Tibial artery (tissue), 4 donors: ENCODE measurements at regions not wholly inside any gene's neighbourhood (a gene's known extent, or its start where the extent isn't known, plus 50 kb on each side); places are given as distances from the start of the nearest gene placed in this dataset.

ENCODE experiments used
- DNase-seq, 2 donors: peaks; one replicate each; pipeline ENCODE4 v3.0.0-alpha.2; 2019
- H3K27ac ChIP-seq, 2 donors: fragments of 200-600 bp; sonication (generic) in 1 of 2; 1 replicate in 1 of 2; 2 replicates in 1 of 2; pipeline ENCODE4 v1.5.1; 2018 to 2019; ENCODE audit warnings: mild to moderate bottlenecking in 1 of 2
- H3K27me3 ChIP-seq, 2 donors: fragments of 200-600 bp; sonication (generic) in 1 of 2; one replicate each; pipeline versions ENCODE4 v1.5.1 to v1.6.0; 2016 to 2019
- H3K36me3 ChIP-seq, 3 donors: fragments of 200-600 bp; sonication (generic) in 2 of 3; one replicate each; pipeline ENCODE4 v1.5.1; 2016 to 2019; ENCODE audit warnings: mild to moderate bottlenecking in 2 of 3
- H3K4me1 ChIP-seq, 4 donors: fragments of 200-600 bp; sonication (generic) in 2 of 4; 1 replicate in 3 of 4; 2 replicates in 1 of 4; pipeline ENCODE4 v1.5.1; 2016 to 2019
- H3K4me3 ChIP-seq, 2 donors: fragments of 200-600 bp; sonication (generic) in 1 of 2; 1 replicate in 1 of 2; 2 replicates in 1 of 2; pipeline ENCODE4 v1.5.1; 2018 to 2019; ENCODE audit warnings: mild to moderate bottlenecking in 2 of 2
- H3K9me3 ChIP-seq, 3 donors: fragments of 200-600 bp; sonication (generic) in 1 of 3; one replicate each; pipeline ENCODE4 v1.5.1; 2016 to 2019
- CTCF ChIP-seq, 2 experiments: fragments of 200-600 bp in 1 of 2; fragments of 450-650 bp in 1 of 2; IDR thresholded peaks; one replicate each; pipeline ENCODE4 v1.5.1; 2017 to 2019; ENCODE audit warnings: antibody characterized with exemption in 2 of 2, mild to moderate bottlenecking in 1 of 2, moderate library complexity in 1 of 2
- intact Hi-C: fragments of 100-400 bp; cut with DNase I; formaldehyde crosslinking; loops from one replicate; pipeline ENCODE4 v1.15.0; 2023; ENCODE audit warnings: low total_unique reads

- no peak overlapping the region for H3K27ac ChIP-seq
- peaks cover 0 to 3% of the 10 kb centered on the region in 2 donors for H3K27me3 ChIP-seq
- no peak for TF ChIP-seq CTCF (IDR thresholded peaks at IDR 0.05)
- DNase-seq: no peak
- H3K36me3 ChIP-seq: no peaks in the 10 kb centered on the region
- intact Hi-C loops: no loop called here
- H3K4me3 ChIP-seq: no peak overlapping the region
- no peaks in the 10 kb centered on the region for H3K9me3 ChIP-seq
- no peaks in the 10 kb centered on the region for H3K4me1 ChIP-seq
Observed at GRCh38 chr3:193884652-193885051, 251.3 kb upstream of the HES1 start.

GRCh38 chr3:193885832-193886231, 250.1 kb upstream of the HES1 start:
- no peak for DNase-seq
- no peaks in the 10 kb centered on the region for H3K4me1 ChIP-seq
- no peaks in the 10 kb centered on the region for H3K9me3 ChIP-seq
- H3K27me3 ChIP-seq: peaks cover 0 to 3% of the 10 kb centered on the region in 2 donors
- no peak for TF ChIP-seq CTCF (IDR thresholded peaks at IDR 0.05)
- no peak overlapping the region for H3K27ac ChIP-seq
- intact Hi-C loops: no loop called here
- no peak overlapping the region for H3K4me3 ChIP-seq
- H3K36me3 ChIP-seq: no peaks in the 10 kb centered on the region

GRCh38 chr3:193890016-193890897, 245.7 kb upstream of the HES1 start:
- H3K4me1 ChIP-seq: no peaks in the 10 kb centered on the region
- DNase-seq: no peak
- no peaks in the 10 kb centered on the region for H3K9me3 ChIP-seq
- intact Hi-C loops: no loop called here
- H3K36me3 ChIP-seq: no peaks in the 10 kb centered on the region
- H3K4me3 ChIP-seq: no peak overlapping the region
- no peak overlapping the region for H3K27ac ChIP-seq
- no peak for TF ChIP-seq CTCF (IDR thresholded peaks at IDR 0.05)
- H3K27me3 ChIP-seq: peaks cover 0 to 9% of the 10 kb centered on the region in 2 donors

GRCh38 chr3:193894121-193894863, 241.7 kb upstream of the HES1 start:
- Histone ChIP-seq H3K9me3 (no peaks in the 10 kb centered on the region), H3K36me3 (no peaks in the 10 kb centered on the region), H3K27me3 (peaks cover 0 to 9% of the 10 kb centered on the region in 2 donors), H3K27ac (no peak overlapping the region), H3K4me3 (no peak overlapping the region), H3K4me1 (no peaks in the 10 kb centered on the region)
- no peak for TF ChIP-seq CTCF (IDR thresholded peaks at IDR 0.05)
- intact Hi-C loops: no loop called here
- no peak for DNase-seq

- Histone ChIP-seq H3K36me3 (no peaks in the 10 kb centered on the region), H3K27me3 (peaks cover 0 to 9% of the 10 kb centered on the region in 2 donors), H3K4me3 (no peak overlapping the region), H3K27ac (no peak overlapping the region), H3K9me3 (no peaks in the 10 kb centered on the region), H3K4me1 (no peaks in the 10 kb centered on the region)
- no peak for DNase-seq
- TF ChIP-seq CTCF (IDR thresholded peaks at IDR 0.05): no peak
- intact Hi-C loops: no loop called here
Observed at GRCh38 chr3:193895409-193895808, 240.5 kb upstream of the HES1 start.
